HG03457 (cell line): ENCODE measurements at regions not wholly inside any gene's neighbourhood (a gene's known extent, or its start where the extent isn't known, plus 50 kb on each side); places are given as distances from the start of the nearest gene placed in this dataset.

ENCODE experiments used
- ATAC-seq: cut with Tn5 transposase; IDR thresholded peaks from one replicate; pipeline ENCODE4 v1.9.1; 2021; ENCODE audit warnings: moderate number of reproducible peaks; ENCODE audit not compliant: unreplicated experiment

DNA sequence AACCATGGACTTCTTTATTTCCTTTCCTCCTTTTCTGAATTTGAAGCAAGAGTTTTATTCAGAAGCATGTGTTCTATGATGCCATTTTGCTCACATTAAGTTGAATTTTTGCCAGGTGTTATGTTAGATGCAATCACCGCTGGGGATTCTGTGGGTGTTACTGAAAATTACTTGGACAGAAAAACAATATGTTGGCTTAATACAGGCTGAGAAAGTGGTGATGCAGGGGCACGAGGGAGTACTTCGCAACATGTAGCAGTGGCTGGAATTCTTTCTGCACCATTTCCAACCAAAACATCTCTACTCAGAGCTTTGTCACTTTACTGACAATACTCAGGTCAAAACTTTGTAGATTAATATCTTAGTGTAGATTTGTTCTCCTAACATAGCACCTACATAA lies 109.2 kb upstream of the PCDH18 start:
- no peak for ATAC-seq

DNA sequence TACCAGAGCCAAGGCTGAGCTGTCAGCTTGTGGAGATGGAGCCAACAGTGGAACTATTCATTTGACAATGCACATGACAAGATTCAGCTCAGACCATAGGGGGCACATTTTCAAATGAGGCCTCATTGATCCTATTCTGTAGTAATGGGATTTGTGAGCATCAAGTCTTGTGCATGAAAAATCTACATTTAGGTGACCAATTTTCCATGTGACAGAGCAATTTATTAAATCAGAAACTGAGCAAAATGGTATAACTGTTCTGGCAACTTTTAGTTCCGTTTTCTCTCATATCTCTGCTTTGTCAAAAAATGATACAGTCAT lies 108.5 kb upstream of the PCDH18 start:
- ATAC-seq, result no peak

DNA sequence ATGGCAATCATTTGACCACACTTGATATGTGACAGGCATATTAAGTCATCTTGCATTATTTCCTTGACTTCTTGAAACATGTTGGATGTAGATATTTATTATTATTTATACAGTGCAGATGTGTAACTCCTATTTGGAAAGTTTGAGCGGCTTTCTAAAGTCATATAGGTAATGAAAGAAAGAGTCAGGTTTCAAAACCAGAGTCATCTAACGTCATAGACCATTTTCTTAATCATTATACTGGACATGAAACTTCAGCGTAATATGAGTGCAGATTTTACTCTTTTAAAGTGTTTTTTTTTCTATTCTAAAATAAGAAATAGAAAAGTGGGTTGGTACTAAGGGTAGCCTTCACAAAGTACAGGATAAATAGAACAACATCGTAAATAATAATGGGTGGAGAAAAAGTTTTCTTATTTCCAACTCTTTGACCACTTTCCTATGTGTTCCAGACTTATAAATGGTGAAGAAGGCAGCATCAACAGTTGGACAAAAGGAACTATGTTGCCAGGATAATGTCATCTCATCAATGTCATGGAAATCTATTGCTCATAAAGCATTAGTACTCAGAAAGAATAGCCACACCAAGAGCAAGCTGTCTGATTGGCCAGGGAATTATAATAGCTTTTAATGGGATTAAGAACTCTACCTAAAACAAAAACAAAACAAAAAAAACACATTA lies 108.0 kb upstream of the PCDH18 start:
- no peak for ATAC-seq

DNA sequence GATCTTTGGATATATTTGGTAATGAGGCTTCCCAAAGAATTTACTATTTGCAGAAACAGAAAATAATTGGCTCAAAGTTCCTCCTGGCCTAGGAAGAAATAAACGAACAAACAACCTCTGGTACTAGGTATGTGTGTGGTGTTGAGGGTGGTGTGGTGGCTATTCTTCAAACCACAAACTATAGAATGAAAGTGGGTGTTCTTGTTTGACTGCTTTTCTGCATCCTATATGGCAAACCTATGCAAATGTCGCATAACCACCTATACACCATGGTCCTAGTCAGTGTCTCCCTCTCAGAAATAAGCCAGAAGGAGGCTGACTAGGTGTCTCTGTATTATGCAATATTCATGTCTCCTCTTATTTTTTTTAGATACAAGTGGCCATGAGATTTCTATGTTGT lies 106.6 kb upstream of the PCDH18 start:
- no peak for ATAC-seq

DNA sequence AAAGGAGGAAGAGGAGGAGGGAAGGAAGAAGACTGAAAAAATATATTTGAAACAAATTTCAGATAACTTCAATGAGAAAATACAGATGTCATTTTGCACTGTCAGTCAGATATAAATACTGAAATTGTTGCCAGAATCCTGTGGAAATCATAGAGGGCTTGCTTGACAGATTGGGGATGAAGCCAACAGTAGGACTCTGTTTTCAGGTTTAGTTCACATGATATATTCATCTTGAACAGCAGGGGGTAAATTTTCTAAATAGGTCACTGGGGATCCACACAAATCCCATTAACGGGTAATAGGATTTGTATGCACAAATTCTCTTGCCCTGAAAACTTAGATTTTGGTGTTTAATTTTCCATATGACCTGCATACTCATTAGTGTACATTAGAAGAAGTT lies 103.3 kb upstream of the PCDH18 start:
- ATAC-seq, result no peak

DNA sequence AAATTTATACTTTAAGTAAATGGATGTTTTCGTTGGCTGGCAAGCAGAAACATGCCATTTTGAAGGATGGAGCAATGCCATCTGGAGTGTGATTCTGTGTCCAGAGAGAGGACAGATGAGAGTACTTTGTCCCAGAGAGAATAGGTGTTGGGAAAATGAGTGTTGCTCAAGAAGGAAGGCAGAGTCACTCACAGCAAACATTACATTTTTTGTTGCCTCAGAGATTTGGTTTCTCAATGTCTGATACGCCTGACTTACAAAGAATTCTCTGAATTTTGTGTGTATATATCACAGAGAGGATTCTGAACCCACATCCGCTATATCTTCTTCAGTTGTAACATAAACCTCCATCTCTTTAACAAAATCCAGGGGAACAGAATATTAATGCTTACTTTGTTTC lies 102.8 kb upstream of the PCDH18 start:
- no peak for ATAC-seq

DNA sequence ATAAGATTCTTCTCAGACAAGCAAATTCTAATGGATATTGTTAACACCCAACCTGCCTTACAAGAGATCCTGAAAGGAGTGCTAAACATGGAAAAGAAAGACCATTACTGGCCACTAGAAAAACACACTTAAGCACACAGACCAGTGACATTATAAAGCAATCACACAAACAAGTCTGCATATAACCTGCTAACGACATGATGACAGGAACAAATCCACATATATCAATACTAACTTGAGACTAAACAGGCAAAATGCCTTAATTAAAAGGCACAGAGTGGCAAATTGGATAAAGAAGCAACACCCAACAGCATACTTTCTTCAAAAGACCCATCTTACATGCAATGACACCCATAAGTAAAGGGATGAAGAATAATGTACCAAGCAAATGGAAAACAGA lies 100.5 kb upstream of the PCDH18 start:
- ATAC-seq, result no peak

DNA sequence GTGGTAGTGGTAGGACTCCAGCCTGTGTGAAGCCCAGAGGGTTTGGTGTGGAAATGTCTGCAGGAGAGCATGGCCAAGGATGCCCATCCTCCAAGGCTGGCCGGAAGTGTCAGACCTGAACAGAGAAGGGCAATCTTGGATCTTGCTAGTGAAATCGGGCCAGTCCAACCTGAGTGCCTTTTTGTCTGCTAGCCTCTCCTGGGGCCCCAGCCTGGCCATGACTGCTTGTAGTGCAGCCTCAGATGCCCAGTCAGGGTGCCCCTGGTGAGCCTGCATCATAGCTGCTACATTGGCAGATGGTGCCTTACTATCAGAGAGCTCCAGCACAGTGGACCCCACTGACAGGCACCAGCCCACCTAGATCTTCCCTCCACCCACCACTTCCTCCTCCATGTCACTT lies 99.3 kb upstream of the PCDH18 start:
- no peak for ATAC-seq

DNA sequence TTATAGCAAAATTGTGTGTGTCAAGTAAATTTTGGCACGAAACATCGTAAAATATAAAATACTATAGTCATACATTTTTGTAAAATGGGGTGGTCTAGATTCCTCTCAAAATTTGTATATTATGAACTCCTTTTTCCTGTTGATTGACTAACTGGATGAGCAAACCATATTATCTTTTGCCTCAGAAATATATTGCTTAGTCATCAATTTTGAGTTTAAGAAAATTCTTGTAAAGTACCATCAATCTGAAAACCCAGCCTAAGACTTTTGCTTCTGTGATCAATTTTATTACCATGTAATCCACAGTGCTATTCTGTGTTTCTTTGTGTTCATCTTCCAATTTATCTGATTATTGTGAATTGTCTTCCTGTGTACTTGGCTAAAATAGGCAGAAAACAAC lies 98.0 kb upstream of the PCDH18 start:
- ATAC-seq, result no peak

DNA sequence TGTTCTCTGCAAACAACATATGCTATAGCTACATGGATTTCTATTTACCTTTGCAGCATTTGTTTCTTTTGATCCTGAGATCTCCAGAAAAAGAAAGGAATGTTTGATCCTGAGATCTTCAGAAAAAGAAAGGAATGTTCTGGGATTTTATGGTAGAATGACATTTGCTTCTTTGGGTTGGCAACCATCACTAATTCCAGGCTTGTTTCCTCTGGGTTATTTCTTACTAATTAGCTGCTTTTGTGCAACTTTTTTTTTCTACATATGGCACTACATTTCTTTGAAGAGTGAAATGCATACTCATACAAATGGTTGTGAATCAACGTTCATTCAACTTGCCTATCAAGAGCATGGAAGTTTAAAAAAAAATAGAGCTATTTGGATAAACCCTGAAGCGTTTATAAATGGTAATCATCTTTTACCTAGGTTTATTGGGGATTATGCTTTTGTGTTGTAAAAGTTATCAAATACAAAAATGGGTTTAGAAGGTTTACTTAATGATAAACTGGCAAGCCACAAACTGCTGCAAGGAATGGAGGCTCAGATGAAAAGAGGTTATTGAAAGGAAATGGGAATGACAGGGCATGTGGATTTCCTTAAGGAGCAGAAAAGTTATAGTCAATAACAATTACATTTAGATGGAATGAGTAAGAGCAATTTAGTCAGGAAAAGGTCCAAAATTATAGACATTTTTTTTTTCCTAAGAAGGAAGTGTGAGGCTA lies 95.6 kb upstream of the PCDH18 start:
- ATAC-seq, result no peak

DNA sequence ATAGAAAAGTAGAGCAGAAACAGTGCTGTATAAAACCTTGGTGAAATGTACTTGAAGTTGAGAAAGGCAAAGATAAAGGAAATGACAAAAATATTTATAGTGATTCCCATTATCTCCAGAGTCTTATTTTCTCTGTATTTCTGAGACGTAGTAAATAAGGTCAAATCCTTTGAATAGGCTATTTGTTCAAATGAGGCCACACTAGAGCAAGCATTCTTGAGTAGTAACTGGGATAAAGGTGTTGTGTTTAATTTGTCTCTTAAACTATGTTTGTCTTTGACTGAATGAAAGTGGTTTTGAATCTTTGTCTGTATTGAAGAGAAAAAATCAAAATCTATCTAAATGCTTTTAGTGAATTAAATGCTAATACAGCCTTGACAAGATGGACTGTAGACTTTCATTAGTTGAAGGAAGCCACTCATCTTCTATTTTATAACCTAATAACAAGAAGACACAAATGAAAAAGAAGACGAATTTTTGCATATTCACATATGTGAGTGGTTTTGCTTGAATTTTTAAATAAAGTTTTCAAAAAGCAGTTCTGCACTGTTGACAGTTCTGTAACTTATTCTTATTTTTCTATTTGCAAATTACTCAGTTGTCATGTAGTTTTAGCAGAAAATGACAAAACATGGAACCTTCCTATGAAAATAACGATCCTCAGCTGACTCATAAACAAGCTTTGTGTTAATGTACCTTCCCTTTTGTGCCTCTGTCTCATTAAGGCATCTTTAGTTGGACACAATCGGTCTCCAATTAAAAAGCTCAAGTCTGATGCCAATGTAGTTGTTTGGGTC lies 94.8 kb upstream of the PCDH18 start:
- no peak for ATAC-seq

DNA sequence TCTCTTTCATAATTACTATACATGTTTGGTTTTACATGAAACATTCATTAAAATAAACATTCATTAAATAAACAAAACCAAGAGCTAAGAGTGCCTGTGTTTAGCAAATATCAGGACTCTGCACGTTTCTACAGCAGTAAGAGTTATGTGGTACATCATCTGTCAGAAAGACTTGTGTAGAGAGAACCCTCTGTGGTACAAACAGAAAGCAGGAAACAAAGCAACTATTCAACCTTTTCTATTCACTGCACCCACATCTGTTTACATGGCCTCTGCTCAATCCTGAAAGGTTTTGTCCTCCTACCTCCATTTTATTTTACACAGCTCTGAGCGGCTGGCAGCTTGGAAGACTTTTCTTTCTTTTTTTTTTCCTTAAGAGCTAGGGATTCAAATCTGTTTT lies 90.7 kb upstream of the PCDH18 start:
- no peak for ATAC-seq

DNA sequence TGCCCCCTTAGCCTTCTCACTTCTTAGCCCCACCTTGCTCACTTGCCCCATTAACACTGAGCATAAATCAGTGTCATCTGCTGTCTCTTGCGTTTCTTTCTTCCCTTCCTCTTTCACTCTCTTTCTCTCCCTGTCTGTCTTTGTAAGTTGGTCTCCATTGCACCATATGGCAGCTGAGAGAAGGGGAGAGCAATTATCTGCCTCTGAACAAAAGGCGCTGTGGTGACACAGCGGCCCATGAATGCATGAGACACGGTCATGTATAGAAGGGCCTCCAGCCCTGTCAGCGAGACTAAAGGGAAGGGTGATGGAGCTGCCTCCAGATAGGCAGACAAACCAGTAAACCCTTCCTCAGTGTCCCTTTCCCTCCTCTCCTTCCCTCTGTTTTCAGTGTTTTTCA lies 88.8 kb upstream of the PCDH18 start:
- no peak for ATAC-seq

DNA sequence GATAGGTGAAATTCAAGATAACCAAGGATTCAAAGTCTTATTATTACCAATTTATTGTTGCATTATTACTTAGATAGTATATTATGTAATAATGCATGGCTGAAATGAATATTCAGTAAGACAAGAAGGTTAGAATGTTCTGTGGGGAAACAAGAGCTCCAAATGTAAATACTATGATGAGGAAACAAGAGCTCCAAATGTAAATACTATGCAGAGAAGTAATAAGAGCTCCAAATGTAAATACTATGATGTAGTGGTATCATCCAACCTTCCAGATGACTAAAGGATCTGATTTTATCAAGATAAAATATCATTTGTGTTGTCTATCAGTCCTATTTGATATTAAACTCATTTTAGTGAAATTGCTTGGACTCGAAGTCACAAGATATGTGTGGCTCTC lies 82.2 kb upstream of the PCDH18 start:
- ATAC-seq, result no peak

DNA sequence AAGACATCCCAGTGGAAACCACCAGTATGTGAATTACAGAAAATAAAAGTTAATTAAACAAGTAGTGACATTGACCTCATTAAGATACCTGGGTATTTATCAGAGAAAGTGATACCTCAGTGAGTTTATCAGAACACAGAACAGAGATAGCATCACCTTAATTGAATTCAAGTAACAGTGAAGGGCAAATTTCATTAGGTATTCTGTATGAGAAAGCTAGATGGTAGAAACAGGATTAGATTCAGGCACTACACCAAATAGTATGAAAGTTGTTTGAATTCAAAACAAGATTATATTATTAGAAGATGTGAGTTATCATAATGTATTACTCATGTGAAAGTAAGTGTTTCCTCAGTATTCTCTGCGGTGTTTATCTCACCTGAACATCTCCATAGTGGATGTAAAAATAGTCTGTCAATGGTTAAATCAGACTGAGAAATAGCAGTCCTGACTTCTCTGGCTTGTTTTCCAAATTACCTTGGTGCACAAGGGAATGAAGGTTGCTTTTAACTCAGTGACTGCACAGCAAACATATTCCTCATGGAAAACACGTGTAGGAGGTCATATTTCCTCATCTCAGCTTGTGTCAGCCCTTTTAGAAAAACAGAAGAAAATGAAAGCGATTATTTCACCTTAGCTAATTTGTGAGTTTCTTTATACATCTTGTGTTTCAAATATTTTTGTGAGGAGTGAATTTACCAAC lies 79.9 kb upstream of the PCDH18 start:
- ATAC-seq, result no peak

DNA sequence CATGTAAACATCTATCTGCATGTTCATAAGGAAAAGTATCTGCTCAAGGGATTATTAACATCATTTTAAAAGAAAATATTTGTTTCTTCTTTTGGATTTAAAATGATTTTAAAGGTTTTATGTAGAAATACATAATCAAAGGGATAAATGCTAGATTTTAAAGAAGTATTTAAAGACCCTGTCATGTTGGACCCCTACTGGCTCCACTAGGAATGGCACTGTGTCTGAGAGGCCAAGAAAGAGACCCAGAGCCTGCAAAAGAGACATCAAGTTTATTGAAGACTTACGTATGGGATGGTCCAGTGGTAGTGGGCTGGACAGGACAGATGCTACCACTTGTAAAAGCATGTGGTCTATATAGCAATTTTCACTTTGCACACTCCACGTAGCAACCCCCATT lies 78.7 kb upstream of the PCDH18 start:
- no peak for ATAC-seq

DNA sequence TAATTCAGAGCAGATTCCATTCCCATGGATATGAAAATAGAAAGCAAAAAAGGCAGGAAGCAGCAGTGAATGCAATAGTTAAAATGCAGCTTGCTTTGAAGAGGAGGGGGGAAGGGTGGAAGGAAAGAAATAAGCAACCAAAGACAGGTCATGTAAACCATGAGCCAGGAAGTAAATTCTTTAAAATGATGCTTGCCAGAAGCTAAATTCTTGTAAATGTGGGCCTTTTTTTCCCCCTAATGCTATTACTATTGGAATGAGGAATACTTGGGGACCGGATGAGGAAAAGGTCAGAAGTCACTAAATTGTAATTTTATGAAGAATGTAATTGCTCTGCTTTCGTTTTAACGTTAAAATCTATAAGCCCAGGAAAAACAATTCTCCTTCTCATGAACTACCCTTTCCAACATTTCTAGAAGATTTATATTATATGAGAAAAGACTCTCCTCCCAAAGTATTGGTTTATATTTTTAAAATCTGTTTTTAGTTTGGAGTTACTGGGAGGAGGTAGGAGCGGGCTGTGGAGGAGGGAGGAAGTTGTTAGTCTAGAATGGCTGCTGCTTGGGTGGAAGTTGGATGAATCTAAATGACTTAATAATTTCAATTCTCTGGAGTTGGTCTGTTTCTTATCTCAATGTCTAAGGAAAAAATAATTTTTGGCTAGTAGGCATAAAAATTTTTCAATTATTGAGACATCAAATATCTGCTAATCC lies 77.6 kb upstream of the PCDH18 start:
- ATAC-seq, result no peak

DNA sequence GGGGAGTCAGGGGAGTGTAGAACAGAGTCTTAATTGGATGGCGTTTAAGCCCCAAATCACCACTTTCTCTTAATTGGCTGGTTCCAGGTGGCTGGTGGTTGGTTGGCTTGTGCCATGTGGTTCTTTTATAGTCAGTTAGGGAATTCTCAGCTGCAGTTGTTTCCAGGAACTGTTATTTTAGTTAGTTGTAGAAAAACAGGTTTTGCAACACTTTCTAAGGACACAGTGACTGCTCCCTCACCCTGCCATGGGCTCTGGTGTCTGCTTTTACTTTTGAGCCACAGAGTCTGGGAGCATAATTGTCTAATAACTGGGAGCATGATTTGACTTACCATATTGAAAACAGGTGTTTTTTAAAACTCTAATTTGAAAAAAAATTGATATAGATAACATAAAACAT lies 75.8 kb upstream of the PCDH18 start:
- ATAC-seq, result no peak

DNA sequence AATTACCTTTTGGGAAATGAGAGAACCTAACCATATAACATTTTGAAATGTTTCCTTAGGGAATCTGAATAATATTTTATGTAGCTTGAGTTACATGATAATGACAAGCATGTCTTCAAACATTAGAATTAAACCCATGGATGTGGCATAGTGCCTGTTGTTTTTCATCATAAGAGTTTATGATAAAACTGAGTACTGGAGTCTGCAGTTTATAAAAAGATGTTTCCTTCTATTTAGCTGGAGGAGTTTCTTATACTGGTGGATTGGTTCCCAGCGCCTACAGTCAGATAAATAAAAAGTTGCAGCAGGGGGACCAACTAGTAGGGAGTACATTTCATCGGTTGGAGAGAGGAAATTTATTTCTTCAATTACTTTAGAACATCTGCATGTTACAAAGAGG lies 70.1 kb upstream of the PCDH18 start:
- ATAC-seq, result no peak

DNA sequence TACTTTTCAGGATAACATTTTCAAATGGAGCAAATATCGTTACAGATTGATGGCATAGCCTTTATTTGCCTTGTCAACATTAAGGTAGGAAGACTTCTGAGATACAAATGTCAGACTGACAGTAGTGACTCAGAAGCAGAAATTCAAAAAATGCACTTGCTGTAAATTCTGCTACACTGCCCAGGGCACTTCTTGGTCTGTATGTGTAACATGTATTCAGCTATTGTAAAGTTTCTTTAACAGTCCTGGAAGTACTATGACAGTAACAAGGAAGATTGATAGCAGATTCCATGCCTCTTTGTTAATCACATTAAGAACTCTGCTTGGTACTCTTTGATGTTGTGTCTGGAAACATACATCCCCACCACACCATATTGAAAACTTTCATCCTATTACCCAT lies 69.6 kb upstream of the PCDH18 start:
- no peak for ATAC-seq

DNA sequence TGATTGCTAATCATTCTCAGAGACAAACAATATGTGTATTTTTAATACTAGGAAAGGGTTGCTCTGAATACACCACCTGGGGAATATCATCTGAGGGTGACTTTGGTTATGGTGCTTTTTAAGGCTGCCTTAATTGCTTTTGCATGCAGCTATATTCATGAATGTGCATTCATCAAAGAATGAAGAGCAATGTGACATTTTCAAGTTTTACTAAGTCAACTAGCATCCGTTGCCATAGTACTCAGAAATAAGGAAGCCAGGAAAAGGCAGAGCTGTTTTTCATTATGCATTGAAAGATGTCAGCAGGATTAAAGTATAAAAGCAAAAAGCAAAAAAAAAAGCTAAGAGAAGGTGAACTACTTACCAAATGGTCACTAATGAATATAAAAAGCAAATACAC lies 67.4 kb upstream of the PCDH18 start:
- no peak for ATAC-seq
